Vagina (tissue), 2 donors: ENCODE measurements at regions not wholly inside any gene's neighbourhood (a gene's known extent, or its start where the extent isn't known, plus 50 kb on each side); places are given as distances from the start of the nearest gene placed in this dataset.

Source experiments
- CTCF ChIP-seq, 3 experiments: fragments of 450-650 bp in 2 of 3; fragments of 200-600 bp in 1 of 3; sonication (generic) in 1 of 3; IDR thresholded peaks; one replicate each; pipeline ENCODE4 v1.5.1; 2017 to 2019; ENCODE audit warnings: antibody characterized with exemption in 3 of 3, mild to moderate bottlenecking in 2 of 3, moderate library complexity in 2 of 3
- POLR2A ChIP-seq, 2 donors: fragments of 450-650 bp; IDR thresholded peaks; one replicate each; pipeline ENCODE4 v1.6.1; 2017; ENCODE audit warnings: antibody characterized with exemption in 2 of 2, mild to moderate bottlenecking in 2 of 2, moderate library complexity in 2 of 2
- POLR2AphosphoS5 ChIP-seq, 2 donors: sonication (generic); formaldehyde crosslinking; IDR thresholded peaks; one replicate each; pipeline ENCODE4 v1.9.0; 2017; ENCODE audit warnings: antibody characterized with exemption in 2 of 2, mild to moderate bottlenecking in 2 of 2, low read depth in 1 of 2; ENCODE audit not compliant: insufficient read depth in 1 of 2

- no peak for TF ChIP-seq CTCF (IDR thresholded peaks at IDR 0.05)
- TF ChIP-seq POLR2A (IDR thresholded peaks at IDR 0.05) = no peak
- TF ChIP-seq POLR2AphosphoS5 (IDR thresholded peaks at IDR 0.05; ENCODE audit: insufficient read depth in 1 of 2, low read depth in 1 of 2) = no peak
Observed at GRCh38 chr5:173786286-173787187, 101.6 kb upstream of the CPEB4 start.
